C4-2B (cell line): ENCODE measurements at regions not wholly inside any gene's neighbourhood (a gene's known extent, or its start where the extent isn't known, plus 50 kb on each side); places are given as distances from the start of the nearest gene placed in this dataset.

Experiments
- CTCF ChIP-seq: fragments of 450-650 bp; conservative IDR thresholded peaks from 2 replicates; pipeline ENCODE4 v1.5.1; 2017; ENCODE audit warnings: mild to moderate bottlenecking
- ZFX ChIP-seq: fragments of 450-650 bp; IDR thresholded peaks from 2 replicates; pipeline ENCODE4 v1.6.1; 2017

- TF ChIP-seq CTCF, result no peak
- no peak for TF ChIP-seq ZFX
Measured at GRCh38 chr4:149238097-149238496, 577.5 kb downstream of the IQCM start.
